SW480 (cell line): ENCODE measurements at regions not wholly inside any gene's neighbourhood (a gene's known extent, or its start where the extent isn't known, plus 50 kb on each side); places are given as distances from the start of the nearest gene placed in this dataset.
"Not testable (repeated sequence)": the region's sequence is repeated elsewhere in the genome, so short reads cannot be mapped to it uniquely, and the experiment has no call there.

Experiments used
- DNase-seq: peaks from one replicate; pipeline ENCODE4 v3.0.0-alpha.2; 2016; ENCODE audit warnings: low spot score

DNA sequence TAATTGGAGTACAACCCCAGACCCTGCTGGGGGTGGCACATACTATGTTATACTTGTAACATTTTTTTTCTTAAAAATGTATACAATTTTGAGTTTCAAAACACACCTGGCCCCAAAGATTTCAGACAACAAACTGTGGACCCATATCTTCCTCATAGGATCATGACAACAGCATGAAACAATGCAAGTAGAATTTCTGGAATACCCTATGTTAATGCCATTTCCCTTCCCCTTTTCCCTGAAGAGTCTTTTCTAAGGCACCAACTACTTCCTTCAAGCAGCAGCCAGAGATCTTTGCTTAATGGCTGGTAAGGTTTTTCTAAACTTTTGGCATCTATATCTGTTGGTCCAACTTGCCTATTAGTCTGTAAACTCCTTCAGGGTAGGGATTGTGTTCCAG is 99.9 kb upstream of the SERBP1 start:
- no peak for DNase-seq

DNA sequence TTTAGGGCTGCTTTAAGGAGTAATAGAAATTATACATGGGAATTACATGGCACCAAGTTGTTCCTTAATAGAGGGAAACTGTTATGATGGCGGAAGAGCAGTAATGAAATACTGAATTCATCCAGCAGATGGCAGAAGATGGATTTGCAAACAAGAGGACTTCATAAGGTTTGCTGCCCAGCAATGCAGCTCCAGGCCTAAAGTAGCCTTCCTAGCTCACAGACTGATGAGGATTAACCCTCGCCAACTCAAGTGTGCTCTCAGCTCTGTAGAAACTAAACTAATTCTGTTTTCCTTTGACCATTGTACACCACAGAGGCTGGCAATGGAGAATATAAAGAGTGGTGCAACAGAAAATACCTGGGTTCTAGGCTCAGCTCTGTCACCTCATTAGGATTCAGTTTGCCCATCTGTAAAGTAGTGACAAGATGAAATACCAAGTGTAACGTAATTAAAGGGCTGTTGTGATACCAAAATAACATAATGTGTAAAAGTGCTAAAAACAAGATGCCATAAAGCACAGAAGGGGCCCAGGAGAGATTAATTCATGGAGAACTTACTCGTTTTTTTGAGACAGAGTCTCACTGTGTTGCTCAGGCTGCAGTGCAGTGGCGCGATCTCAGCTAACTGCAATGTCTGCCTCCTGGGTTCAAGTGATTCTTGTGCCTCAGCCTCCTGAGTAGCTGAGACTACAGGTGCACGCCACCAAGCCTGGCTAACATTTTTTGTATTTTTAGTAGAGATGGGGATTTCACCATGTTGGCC is 102.4 kb upstream of the SERBP1 start:
- DNase-seq: peak; percentile 88

DNA sequence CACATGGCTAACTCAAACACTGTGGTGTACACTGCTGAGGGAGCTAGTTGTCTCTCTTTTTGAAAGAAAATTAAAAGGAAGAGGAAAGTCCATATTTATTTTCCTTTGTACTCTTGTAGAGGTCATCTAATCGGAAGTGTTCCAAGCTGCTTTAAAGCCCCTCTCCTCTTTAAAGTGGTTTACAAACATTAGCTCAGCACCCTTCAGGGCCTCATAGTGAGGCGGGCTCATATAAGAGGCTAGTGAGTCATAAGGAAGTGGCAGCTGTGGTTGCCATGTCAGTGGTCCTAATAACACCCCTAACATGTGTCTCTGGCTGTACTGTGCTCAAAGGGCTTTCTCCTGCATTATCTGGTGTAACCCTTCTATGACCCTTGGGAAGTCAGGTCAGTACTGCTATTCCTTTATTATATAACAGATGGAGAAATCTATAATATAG is 104.4 kb upstream of the SERBP1 start:
- DNase-seq: peak; percentile 99

DNA sequence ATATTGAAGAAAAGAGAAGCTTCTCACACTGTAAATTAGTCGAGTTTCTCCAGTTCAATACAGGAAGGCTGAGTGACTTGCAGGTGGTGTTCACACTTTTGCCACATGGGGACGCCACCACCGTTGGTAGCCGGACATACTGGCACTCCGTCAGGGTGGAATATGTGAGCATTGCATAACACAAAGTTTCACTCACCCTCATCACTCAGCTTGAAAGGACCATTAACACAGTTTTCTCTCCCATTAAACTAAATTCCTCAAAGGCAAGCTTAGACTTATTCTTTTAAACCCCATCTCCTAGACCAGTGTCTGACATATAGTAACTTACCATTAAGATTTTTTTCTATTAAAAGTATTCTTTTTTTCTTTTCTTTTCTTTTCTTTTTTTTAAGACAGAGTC is 105.3 kb upstream of the SERBP1 start:
- DNase-seq: peak; percentile 86

DNA sequence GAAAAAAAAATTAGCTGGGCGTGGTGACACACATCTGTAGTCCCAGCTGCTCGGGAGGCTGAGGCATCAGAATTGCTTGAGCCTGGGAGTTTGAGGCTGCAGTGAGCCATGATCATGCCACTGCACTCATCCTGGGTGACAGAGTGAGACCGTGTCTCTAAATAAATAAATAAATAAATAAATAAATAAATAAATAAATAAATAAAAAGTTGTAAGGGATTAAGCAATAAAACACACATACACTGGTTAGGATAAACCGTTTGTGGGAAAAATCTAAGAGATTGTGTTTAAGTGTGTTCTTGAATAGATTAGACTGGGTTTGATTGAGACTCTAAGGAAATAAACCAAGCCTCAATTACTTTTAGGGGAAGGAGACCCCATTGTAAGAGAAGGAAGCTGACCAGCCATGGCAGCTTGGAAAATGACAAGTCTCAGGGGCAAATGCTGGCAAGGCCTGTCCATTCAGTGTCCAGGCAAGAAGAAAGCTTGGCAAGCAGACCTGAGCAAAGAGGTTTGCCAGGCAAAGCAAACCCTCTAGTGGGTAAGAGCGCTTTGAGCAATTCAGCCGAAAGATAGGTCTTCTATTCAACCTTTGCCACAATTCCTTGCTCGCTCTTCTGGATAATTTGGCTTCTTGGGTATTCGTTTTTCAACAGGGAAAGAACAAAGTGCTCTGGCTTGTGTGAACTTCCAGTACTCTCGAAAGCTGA is 106.9 kb upstream of the SERBP1 start:
- no peak for DNase-seq

DNA sequence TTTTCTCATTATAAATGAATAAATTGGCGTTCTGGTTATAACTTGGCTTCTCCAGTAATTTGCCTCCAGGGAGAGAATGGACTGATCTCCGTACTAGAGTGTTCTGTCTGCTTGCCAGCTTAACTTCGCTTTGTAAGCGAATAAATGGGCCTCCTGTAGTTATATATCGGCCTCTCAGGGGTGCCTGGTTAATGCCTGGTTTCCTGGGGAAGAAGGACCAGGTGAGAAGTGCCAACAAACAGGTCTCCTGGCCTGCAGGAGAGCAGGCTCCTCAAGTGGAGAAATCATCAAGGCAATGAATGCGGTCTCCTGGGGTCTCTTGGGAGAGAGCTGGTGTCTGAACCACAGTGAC is 107.4 kb upstream of the SERBP1 start:
- no peak for DNase-seq

DNA sequence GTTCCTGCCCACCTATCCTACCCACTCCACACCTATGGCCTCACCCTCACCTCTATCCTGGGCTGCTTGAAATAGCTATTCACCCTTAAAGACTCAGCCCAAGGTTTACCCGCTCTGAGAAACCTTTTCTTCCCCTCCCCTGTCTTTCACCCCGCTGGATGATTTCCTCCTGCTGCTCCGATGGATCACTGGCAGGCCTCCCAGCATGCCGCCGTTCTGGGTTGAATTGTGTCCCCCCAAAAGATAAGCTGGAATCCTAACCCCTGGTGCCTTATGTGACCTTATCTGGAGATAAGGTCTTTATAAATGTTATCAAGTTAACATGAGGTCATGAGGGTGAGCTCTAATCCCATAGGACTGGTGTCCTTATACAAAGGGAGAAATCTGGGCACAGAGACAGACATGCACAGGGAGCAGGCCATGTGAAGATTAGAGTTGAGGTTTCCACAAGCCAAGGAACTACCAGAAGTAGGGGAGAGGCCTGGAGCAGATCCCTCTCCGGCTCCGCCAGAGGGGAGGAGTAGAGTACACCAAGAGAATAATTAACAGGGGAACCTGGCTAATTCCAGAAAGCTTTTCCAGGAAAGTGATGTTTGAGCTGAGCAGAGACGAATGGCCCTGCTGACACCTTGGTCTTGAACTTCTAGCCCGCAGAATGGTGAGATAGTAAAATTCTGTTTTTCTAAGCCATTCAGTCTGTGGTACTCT is 110.0 kb upstream of the SERBP1 start:
- DNase-seq: no peak

DNA sequence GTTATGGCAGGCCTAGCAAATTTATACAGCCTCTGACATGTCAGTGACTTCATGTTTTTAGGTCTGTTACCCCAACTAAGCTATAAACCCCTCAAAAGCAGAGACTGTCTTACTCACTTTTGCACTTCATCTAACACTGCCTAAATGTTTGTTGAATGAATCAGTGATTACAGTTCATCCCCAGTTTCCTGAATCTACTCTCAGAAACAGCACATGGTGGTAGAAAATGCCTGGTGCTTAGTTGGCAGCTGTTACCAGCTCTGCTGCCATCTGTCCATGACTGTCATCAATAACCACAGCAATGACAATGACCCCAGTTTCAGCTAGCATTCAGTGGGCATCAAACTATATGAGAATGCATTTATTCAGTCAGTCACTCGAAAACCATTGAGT is 110.5 kb upstream of the SERBP1 start:
- DNase-seq: no peak

DNA sequence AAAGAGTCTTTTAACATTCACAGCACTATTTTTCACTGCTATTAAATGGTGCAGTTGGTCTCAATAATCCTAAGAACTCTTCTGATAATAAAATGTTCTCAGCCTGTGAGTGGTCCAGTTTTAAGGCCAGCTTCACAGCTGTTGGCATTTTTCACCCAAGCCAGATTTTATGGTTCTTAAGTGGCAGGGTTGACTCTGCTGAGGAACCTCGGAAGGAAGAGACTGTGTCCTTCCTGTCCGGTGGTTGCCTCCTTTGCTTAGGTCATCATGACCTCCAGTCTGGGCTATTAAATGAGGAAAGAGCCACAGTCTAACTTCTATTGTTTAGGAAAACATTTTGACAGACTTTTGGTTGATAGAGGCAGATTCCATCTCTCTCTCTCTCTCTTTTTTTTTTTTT is 112.5 kb upstream of the SERBP1 start:
- DNase-seq: no peak

DNA sequence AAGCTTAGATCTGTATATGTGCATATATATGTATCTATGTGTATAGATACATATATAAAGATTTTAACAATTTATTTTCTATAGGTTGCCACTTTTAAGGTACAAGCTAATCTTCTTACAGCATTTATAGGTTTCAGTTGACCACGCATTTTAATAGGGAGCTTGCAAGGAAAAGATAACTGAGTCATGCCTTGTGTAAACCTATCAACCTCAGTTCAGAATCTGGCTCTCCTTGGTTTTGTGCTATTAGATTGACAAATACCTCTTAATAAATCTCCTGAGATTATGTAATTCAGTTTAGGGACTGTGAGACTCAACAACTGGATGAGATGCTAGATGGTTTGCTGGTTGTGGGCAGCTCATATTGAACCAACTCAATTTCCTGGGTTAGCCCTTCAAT is 114.7 kb upstream of the SERBP1 start:
- no peak for DNase-seq

DNA sequence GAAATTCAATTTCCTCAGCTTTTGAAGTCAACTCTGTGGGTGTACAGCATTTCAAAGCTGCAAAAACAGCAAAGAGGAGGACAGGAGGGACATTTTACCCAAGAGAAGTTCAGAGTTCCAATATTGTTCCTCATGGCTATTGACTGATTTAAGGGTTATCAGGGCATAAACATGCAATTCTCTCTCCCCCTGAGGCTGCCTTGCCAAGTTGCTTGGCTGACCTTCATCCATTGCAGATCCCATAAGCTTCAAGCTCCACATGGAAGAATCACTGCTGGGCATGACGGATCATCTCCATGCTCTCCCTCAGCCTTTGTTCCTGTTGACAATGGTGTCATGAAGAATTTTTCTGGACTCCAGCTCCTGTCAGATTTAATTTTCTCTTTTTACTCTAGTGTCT is 115.2 kb upstream of the SERBP1 start:
- DNase-seq: no peak

DNA sequence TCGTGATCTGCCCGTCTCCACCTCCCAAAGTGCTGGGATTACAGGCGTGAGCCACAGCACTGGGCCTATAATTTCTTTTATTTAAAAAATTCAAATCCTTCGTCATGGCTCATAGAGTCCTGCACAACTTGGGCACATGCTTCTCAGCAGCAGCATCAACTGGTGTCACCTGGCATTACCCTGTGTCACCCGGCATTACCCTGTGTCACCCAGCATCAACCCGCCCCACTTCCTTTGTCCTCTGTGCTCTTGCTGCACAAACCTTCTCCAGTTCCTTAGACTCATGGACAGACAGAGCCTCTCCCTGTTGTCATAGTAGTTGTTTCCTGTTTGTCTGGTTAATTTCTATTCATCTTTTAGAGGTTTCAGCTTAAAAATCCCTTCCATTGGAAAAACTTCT is 121.2 kb upstream of the SERBP1 start:
- no peak for DNase-seq

DNA sequence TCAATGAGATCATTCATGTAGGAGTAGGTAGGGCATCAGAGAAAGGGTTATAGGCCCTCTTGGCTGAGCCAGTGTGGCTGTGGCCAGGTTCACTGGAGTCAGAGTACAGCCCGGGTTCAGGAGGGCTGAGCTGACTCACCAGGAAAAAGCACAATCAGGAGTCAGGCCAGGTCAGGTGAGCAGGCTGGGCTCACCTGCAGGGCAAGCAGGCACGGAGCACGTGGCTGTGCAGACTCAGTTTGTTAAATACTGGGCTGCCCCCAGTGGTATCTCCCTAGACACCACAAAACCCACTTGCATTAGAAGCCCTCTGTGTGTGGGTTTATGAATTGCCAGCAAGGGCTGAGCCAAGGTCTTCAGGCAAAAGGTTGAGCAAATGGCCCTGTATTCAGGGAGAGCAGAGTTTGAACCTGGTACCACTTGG is 122.1 kb upstream of the SERBP1 start:
- DNase-seq: peak; percentile 70

DNA sequence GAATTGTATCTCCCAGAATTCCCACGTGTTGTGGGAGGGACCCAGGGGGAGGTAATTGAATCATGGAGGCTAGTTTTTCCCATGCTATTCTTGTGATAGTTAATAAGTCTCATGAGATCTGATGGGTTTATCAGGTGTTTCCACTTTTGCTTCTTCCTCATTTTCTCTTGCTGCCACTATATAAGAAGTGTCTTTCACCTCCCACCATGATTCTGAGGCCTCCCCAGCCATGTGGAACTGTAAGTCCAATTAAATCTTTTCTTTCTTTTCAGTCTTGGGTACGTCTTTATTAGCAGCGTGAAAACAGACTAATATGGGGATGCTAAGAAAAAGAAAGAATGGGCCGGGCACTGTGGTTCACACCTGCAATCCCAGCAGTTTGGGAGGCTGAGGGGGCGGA is 124.0 kb upstream of the SERBP1 start:
- not testable (repeated sequence) for DNase-seq

DNA sequence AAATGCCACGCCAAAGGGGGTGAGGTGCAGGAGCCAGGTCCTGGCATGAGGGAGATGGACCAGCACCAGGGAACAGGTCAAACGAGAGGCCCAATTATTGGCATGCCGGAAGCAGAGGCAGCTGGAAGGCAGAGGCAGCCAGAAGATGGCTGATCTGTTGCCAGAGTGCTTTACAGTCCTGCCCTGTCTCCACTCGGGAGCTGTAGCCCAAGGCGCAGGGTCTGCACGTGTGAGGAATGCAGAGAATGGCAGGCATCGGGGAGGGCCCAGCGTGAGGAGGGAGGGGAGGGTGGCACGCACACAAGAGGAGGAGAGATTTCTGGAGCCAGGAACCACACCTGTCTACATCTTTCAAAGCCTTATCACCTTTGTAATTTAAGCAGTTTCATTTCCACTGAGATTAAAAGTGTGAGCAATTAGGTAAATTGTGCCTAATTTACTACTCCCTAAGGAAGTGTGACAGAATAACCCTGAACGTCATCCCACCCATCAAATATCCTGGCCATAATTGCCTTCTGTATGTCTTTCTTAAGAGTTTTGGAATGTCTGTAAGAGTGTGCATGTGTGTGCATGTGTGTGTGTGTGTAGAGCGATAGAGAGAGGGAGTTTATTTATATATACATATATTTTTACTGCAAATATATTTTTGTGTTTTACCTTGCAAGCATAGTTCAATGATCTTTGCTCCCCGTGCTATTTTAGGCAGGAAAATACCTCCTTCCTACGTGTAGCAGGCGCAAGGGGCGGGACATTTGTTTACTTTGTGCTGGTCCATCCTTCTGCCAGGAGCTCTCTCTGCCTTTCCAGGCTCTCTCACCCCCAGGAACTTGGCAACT is 125.5 kb upstream of the SERBP1 start:
- no peak for DNase-seq

DNA sequence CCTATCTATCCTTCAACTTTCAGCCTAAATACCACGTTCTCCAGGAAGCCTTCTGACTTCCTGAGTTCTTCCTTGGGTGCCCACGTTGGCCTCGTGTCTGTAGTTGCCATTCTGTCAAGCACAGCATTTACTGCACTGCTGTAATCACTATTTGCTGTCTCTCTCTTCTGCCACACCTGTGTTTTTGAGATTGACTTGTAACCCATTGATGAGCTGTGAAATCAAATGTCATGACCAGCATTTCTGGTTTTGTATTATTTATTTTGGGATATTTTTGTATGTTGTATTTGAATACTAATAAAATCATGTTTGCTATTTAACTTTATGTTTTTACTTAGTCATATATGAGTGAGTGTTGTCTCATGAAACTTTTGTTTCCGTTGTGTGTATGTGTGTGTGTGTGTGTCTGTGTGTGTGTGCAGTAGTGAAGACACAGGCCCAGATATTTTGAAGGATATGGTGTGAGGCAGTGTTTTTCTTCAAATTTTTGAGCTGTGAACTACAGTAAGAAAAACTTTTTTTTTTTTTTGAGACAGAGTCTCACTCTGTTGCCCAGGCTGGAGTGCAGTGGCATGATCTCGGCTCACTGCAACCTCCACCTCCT is 126.2 kb upstream of the SERBP1 start:
- no peak for DNase-seq

DNA sequence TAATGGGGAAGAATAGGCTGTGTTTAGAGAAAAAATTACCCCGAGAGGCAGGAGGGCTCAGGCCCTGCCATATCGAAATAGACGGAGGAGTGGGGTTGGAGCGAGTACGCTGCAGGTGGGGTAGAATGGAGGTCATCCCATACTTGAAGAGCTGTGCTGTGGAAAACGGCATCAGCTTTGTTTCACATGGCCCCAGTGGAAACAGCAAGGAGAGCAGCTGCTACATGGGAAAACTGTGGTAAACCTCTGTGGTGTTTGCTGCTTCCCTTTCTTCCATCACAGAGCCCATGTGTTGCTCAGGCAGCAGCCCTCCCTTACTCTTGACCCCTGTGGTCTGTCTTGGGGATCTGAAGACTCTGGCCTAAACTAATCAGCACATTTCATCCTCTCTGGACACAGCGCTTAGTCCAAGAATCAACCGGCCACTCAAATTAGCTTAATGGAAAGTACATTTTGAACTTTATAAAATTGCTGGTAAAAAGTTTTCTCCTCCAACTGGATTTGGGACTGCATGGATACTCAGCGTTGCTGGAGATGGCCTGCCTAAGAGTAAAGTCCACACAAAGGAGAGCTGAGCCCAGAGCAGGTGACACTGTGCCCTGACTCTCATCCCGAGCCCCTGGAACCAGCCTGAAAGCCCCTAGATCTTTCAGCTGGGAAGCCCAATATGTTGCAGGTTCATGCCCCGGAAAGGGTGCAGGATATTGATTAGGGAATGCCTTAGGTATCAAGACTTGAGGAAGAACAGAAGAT is 127.1 kb upstream of the GADD45A start:
- DNase-seq: no peak

DNA sequence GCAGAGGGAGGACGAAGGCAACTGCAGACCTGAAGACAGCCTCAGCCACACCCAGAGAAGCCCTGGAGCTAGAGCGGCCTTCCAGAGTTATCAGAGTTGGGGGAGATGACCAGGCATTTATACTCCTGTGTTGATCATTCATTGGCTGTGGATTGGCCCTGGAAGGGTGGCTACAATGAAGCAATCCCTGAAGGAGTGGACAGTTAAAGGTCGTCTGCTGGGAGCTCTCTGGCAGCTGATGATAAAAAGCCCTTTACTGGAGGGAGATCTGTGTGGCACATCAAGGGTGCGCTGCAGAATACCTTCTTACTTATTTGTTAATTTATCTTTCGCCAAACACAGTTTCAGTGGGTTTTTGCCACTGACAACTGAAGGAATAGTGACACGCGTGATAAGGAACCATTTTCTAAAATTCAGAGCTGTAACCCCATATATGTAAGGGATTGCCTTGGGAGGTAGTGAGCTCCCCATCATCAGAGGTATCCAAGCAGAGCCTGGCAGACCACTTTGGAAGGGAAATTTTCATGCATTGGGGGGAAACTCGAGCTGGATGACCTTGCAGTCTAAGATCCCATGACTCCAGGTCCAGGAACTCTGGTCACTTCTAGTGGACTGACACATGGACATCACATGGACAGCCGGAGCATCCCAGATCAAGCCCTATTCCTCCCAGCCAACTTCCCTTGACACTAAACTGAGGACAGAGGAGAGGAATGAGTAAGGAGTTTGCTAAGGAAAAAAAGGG is 126.4 kb upstream of the GADD45A start:
- no peak for DNase-seq

DNA sequence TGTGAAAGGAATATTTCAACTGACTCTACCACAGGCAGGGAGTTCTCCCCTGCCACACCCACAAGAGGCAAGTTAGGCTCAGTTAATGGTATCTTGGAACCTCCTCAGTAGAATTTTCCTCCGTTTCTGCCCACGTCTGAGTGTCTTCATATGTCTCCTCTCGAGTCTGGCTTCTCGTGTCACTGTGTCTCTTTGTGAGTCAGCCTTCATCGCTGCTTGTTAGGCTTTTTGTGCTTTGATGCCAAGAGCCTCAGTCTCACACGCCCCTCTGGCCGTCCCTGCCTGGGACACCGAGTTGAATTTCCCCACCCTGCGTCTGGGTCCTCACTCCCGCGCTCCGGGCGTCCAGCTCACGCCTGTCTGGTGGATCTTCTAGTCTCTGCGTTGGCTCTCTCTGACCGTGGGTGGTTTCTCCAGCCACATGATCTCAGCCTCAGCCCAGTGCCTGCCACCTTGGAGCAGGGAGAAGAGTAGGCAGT is 125.7 kb upstream of the GADD45A start:
- peak; percentile 57 for DNase-seq

DNA sequence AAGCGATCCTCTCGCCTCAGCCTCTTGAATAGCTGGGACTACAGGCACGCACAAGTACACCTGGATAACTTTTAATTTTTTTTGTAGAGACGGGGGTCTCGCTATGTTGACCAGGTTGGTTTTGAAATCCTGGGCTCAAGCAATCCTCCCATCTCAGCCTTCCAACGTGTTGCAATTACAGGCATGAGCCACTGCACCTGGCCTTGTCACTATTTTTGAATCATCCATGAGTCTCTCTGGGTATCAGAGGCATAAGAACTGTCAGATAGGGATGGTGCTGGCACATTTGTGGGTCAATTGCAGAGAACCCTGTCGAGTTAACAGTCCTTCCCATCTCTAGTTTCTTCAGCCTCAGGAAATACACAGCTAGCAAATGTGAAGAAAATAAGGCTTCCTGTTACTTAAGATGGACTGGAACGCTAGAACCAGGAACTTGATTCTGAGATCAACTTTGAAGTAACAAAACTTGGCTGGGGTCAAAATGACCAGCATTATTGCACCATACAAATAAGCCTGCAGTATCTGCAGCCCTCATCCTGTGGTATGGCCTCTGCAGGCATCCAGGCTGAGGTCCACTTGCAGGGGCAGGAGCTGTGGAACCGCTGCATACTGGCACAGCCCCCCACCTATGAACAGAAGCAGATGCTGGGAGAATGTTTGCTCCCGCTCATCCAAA is 124.3 kb upstream of the GADD45A start:
- no peak for DNase-seq
